Suprapubic skin (tissue), 4 donors: ENCODE measurements at regions not wholly inside any gene's neighbourhood (a gene's known extent, or its start where the extent isn't known, plus 50 kb on each side); places are given as distances from the start of the nearest gene placed in this dataset.

Experiments used
- EP300 ChIP-seq: sonication (generic); formaldehyde crosslinking; IDR thresholded peaks from one replicate; pipeline ENCODE4 v1.6.1; 2017; ENCODE audit warnings: antibody characterized with exemption
- POLR2A ChIP-seq, 2 donors: fragments of 450-650 bp; IDR thresholded peaks; one replicate each; pipeline ENCODE4 v1.6.1; 2017; ENCODE audit warnings: antibody characterized with exemption in 2 of 2, mild to moderate bottlenecking in 2 of 2, moderate library complexity in 2 of 2
- POLR2AphosphoS5 ChIP-seq, 3 donors: sonication (generic); formaldehyde crosslinking; IDR thresholded peaks; one replicate each; pipeline ENCODE4 v1.6.1; 2017; ENCODE audit warnings: antibody characterized with exemption in 3 of 3
- TF ChIP-seq, protein P1 (sequence below), 2 donors: fragments of 200-600 bp in 1 of 2; fragments of 450-650 bp in 1 of 2; sonication (generic) in 1 of 2; IDR thresholded peaks; one replicate each; pipeline ENCODE4 v1.5.1; 2016 to 2019; ENCODE audit warnings: antibody characterized with exemption in 2 of 2, mild to moderate bottlenecking in 1 of 2, moderate library complexity in 1 of 2

DNA sequence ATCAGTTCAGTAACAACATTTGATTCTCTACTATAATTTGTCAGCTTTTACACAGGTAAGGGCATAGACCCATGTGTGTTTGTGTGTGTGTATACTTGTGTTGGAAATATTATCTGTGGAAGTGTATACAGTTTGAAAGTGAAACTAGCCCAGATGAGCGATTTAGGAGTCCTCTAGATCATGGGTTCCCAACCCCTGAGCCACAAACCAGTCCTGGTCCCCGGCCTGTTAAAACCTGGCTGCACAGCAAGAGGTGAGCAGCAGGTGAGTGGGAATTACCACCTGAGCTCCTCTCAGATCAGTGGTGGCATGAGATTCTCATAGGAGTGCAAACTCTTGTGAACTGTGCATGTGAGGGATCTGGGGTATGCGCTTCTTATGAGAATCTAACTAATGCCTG, 1221.5 kb upstream of the SORCS1 start:
- TF ChIP-seq, protein P1, sequence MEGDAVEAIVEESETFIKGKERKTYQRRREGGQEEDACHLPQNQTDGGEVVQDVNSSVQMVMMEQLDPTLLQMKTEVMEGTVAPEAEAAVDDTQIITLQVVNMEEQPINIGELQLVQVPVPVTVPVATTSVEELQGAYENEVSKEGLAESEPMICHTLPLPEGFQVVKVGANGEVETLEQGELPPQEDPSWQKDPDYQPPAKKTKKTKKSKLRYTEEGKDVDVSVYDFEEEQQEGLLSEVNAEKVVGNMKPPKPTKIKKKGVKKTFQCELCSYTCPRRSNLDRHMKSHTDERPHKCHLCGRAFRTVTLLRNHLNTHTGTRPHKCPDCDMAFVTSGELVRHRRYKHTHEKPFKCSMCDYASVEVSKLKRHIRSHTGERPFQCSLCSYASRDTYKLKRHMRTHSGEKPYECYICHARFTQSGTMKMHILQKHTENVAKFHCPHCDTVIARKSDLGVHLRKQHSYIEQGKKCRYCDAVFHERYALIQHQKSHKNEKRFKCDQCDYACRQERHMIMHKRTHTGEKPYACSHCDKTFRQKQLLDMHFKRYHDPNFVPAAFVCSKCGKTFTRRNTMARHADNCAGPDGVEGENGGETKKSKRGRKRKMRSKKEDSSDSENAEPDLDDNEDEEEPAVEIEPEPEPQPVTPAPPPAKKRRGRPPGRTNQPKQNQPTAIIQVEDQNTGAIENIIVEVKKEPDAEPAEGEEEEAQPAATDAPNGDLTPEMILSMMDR (IDR thresholded peaks at IDR 0.05), result no peak
- TF ChIP-seq EP300 (no peak), POLR2A (IDR thresholded peaks at IDR 0.05) (no peak), POLR2AphosphoS5 (IDR thresholded peaks at IDR 0.05) (no peak)
